HG02852 (cell line): ENCODE measurements at regions not wholly inside any gene's neighbourhood (a gene's known extent, or its start where the extent isn't known, plus 50 kb on each side); places are given as distances from the start of the nearest gene placed in this dataset.

Source experiments
- ATAC-seq: cut with Tn5 transposase; IDR thresholded peaks from one replicate; pipeline ENCODE4 v1.9.1; 2021; ENCODE audit warnings: mild to moderate bottlenecking, moderate library complexity; ENCODE audit not compliant: unreplicated experiment

- no peak for ATAC-seq
Observed at GRCh38 chr16:74100395-74101326, 196.0 kb upstream of the PSMD7 start.

DNA sequence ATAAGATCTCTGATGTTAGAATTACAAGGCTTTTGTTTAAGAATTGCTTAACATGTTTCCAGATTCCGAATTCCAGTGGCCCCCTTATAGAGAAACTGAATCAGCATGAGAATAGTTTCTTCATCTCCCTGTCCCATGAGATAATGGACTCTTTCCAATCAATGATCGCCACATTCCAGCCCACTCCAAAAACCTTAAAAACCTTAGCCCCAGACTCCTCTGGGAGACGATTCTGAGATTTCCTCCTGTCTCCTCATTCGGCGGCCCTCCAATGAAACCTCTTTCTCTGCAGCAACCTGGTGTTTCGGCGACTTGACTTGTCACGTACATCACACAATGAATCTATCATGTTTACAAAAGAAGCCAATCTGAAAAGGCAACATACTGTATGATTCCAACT, 197.1 kb upstream of the PSMD7 start:
- ATAC-seq = no peak

- no peak for ATAC-seq
Observed at GRCh38 chr16:74094962-74095361, 201.7 kb upstream of the PSMD7 start.

- no peak for ATAC-seq
Observed at GRCh38 chr16:74094514-74094913, 202.1 kb upstream of the PSMD7 start.

- no peak for ATAC-seq
Observed at GRCh38 chr16:74092336-74092735, 204.3 kb upstream of the PSMD7 start.

- no peak for ATAC-seq
Observed at GRCh38 chr16:74090871-74091270, 205.7 kb upstream of the PSMD7 start.

DNA sequence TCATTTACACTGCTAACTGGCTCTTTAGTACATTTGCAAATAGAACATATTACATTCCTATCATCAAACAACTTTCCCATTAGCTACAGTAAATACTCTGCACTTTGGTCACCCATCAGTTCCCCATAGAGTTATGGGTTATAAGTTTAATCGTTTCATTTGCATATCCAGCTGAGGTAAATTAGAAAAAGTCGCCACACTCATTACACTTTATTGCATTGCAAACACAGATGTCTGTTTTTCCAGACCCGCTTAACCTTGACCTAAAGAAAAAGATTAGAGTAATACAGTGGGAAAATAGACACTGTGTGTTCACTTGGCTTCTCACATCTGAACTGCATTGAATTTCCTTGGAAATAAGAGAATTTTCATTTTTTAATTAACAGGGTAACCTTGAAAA, 213.1 kb upstream of the PSMD7 start:
- ATAC-seq = no peak

DNA sequence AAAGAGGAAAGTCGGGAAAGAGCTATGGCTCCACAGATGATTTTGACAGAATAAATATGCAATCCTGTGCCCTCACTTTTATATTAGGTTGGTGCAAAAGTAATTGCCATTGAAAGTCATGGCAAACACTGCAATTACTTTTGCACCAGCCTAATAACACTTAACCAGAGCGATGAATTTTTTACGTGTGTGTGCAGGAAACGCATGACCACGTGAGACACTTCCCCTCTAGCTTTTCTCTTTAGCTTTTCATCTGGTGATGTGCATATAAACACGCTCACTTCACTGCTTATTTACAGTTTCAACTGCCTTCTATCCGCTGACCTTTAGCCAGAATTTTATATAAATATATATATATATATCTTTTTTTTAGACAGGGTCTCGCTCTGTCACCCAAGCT, 216.3 kb upstream of the PSMD7 start:
- ATAC-seq = no peak

GRCh38 chr16:74079232-74079586, 217.4 kb upstream of the PSMD7 start:
- ATAC-seq = peak; percentile 60

DNA sequence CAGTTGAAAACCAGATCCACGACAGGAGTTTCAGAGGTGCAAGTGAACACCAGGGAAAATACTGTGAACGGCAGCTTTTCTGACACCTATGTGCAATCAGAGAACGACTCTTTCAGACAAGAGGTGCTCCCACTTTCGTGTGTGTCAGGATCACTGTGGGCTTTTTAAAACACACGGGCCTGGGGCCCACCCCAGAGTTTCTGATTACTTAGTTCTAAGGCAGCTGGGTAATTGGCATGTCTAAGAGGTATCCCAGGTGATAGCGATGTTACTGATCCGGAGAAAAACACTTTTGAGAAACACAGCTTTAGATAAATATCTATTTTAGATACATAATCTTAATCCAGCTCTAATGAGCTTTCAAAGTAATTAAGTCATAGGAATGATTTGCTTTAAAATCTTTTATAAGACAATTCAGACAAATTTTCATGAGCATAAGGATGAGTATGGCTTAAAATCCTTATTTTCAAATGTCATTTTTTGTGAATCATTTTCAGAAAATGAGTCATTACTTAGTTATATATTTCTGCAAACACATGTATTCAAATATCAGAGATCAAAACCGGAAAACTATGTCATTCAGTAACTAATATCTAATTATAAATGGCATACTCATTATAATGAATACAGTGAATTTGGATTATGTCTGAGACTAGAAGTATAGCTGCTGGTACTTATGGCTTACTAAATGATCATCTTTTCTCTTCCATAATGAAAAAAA, 217.9 kb upstream of the PSMD7 start:
- ATAC-seq = peak; percentile 36

GRCh38 chr16:74076568-74076967, 220.0 kb upstream of the PSMD7 start:
- ATAC-seq = no peak

- ATAC-seq = no peak
Observed at GRCh38 chr16:74075393-74075792, 221.2 kb upstream of the PSMD7 start.

GRCh38 chr16:74073456-74073855, 223.2 kb upstream of the PSMD7 start:
- ATAC-seq = no peak

- ATAC-seq = no peak
Observed at GRCh38 chr16:74071996-74072535, 224.5 kb upstream of the PSMD7 start.

- ATAC-seq = no peak
Observed at GRCh38 chr16:74070237-74070636, 226.4 kb upstream of the PSMD7 start.

DNA sequence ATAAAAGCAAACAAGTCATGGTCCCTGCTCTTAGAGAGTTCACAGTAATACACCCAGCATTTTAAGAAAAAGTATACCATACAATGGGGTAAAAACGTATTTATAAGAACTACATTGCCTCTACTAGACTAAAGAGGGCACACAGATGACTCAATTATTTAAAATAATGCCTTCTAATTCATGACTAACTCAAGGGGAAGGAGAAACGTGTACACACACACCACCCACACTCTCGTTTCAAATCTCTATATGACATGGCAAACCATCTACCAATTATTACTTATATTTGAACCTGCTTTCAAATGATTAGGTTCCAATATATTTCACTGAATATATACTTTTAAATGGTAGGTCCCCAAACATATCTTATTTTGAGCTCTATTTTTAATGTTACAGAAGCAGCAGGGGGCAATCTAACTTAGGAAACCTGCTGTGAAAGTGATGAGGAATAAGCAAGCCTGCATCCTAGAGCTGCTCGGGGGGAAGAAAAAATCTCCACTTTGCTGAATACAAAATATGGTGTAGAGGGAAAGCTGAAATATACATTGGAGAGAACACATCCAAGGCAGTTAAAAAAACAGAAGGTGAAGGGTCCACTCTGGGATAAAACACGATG, 232.4 kb upstream of the PSMD7 start:
- ATAC-seq = no peak

- ATAC-seq = no peak
Observed at GRCh38 chr16:74053826-74054225, 242.8 kb upstream of the PSMD7 start.

DNA sequence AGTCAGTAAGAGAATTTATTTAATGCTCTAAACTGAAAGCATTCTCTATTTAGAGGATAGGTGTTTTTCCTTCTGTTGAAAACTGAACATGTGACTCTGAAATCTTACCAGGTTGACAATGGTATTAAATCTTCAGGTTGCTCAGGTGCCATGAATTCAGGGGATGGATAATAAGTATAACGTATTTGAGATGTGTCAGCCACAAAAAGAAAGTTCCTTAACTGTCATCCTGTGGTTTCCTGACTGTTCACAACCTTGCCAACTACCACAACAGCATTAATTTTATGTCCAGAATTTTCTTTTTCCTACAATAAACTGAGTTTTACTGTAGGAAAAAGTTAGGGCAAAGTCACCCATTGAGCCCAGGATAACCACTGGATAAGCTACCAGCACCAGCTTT, 243.3 kb upstream of the PSMD7 start:
- ATAC-seq = no peak

DNA sequence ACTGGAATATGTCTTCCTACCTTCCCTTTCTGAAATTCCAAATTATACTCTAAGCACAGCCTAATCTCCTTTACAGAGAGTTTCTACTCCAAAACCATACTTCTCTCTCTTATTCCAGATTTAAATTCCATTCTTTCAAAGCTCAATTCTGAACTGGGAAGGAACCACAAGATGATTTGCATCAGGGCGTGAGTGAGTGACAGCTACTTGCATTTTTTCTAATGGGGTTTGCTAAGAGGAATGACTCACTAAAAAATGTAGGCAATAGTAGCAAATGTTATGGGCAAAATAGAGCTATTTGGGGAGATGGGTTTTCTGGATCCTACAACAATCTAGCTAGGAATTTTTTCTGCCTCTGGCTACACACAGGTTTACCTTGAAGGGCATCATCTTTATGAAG, 244.6 kb upstream of the PSMD7 start:
- ATAC-seq = no peak

- no peak for ATAC-seq
Observed at GRCh38 chr16:74049027-74049426, 247.6 kb upstream of the PSMD7 start.

- no peak for ATAC-seq
Observed at GRCh38 chr16:74046524-74046923, 250.1 kb upstream of the PSMD7 start.

- ATAC-seq = no peak
Observed at GRCh38 chr16:74045513-74045912, 251.1 kb upstream of the PSMD7 start.
